ENCODE measurements at regions not wholly inside any gene's neighbourhood (a gene's known extent, or its start where the extent isn't known, plus 50 kb on each side); places are given as distances from the start of the nearest gene placed in this dataset.

DNA sequence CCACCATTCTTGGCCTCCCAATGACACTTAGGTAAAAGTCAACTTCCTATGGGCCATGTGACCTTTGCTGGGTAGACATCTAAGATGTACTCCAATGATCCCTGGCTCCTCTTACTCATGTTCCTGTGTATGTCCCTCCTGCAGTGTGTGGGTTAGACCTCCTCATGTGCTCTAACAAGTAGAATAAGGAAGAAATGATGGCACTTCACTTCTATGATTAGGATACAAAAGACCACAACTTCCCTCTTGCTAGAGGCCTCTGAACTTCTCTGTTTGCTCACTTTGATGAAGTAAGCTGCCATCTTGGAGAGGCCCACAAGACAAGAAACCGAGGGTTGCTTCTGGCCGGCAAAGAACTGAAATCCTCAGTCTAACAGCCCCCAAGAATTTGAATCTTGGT lies 131.8 kb downstream of the TAF11L14 start:
- Mint-ChIP-seq H3K36me3 (ENCODE audit: insufficient read depth in 1 of 3, low read depth in 3 of 3) (no peaks in the 10 kb centered on the region), H3K4me3 (no peak overlapping the region), H3K9me3 (no peaks in the 10 kb centered on the region), H3K4me1 (no peaks in the 10 kb centered on the region; a peak in 1 of 4 replicates), H3K27ac (no peak overlapping the region; a peak in 1 of 7 replicates), H3K27me3 (ENCODE audit: low read depth) (no peaks in the 10 kb centered on the region)
- Histone ChIP-seq H2BK20ac (ENCODE audit: low read depth, low read length, poor library complexity, severe bottlenecking) (no peak overlapping the region), H2AFZ (ENCODE audit: low read length) (no peak overlapping the region), H2AK5ac (ENCODE audit: insufficient read length, low read length) (no peak overlapping the region), H3K4me1 (ENCODE audit: insufficient read depth, low read length) (no peaks in the 10 kb centered on the region), H3K18ac (ENCODE audit: insufficient read length, low read depth, low read length) (no peak overlapping the region), H3K56ac (ENCODE audit: insufficient read length, low read depth, low read length) (no peak overlapping the region), H2BK5ac (ENCODE audit: insufficient read length, low read length) (no peak overlapping the region), H3K4me2 (ENCODE audit: insufficient read depth, insufficient read length, low read length) (no peak overlapping the region), H3K23me2 (ENCODE audit: insufficient read length, low read depth, low read length, poor library complexity, severe bottlenecking) (no peaks in the 10 kb centered on the region), H2BK120ac (ENCODE audit: low read depth, low read length, poor library complexity, severe bottlenecking) (no peak overlapping the region), H4K20me1 (ENCODE audit: control insufficient read depth, insufficient read depth, insufficient read length) (no peaks in the 10 kb centered on the region), H3K27me3 (ENCODE audit: insufficient read depth, low read length) (no peaks in the 10 kb centered on the region), H2BK12ac (ENCODE audit: insufficient read length, low read depth, low read length) (no peak overlapping the region), H3K79me2 (ENCODE audit: insufficient read depth, low read length) (no peaks in the 10 kb centered on the region; the same call in 1 of the 2 replicates), H4K91ac (ENCODE audit: insufficient read length, low read depth, low read length) (no peak overlapping the region), H3K27ac (ENCODE audit: insufficient read length, low read depth, low read length) (no peak overlapping the region), H2BK15ac (ENCODE audit: low read depth, low read length) (no peak overlapping the region), H3K23ac (ENCODE audit: insufficient read length, low read depth, low read length) (no peak overlapping the region), H4K8ac (replicated peaks; ENCODE audit: insufficient read length, low read depth, low read length) (no peak overlapping the region), H3T11ph (ENCODE audit: low read length) (no peak overlapping the region), H3K79me1 (ENCODE audit: insufficient read depth, low read depth, low read length, poor library complexity, severe bottlenecking) (no peaks in the 10 kb centered on the region), H4K5ac (ENCODE audit: insufficient read length, low read depth, low read length) (no peak overlapping the region), H3K14ac (ENCODE audit: insufficient read depth, low read length) (no peak overlapping the region), H3K9ac (ENCODE audit: extremely low read depth, insufficient read length, low read length) (no peak overlapping the region), H3K9me3 (ENCODE audit: control insufficient read depth, low read depth, low read length) (no peaks in the 10 kb centered on the region), H3K4ac (ENCODE audit: low read depth, low read length) (no peak overlapping the region)
- no CpG with 5 or more reads among the region's 2 CpGs for WGBS (ENCODE audit: extremely low coverage, insufficient read length, low lambda C conversion rate)
- no peak for DNase-seq
- TF ChIP-seq, protein P1, sequence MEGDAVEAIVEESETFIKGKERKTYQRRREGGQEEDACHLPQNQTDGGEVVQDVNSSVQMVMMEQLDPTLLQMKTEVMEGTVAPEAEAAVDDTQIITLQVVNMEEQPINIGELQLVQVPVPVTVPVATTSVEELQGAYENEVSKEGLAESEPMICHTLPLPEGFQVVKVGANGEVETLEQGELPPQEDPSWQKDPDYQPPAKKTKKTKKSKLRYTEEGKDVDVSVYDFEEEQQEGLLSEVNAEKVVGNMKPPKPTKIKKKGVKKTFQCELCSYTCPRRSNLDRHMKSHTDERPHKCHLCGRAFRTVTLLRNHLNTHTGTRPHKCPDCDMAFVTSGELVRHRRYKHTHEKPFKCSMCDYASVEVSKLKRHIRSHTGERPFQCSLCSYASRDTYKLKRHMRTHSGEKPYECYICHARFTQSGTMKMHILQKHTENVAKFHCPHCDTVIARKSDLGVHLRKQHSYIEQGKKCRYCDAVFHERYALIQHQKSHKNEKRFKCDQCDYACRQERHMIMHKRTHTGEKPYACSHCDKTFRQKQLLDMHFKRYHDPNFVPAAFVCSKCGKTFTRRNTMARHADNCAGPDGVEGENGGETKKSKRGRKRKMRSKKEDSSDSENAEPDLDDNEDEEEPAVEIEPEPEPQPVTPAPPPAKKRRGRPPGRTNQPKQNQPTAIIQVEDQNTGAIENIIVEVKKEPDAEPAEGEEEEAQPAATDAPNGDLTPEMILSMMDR (conservative IDR thresholded peaks at IDR 0.05), result no peak

Measured in H9 (cell line).